Right lobe of liver (tissue), 4 donors: ENCODE measurements at regions not wholly inside any gene's neighbourhood (a gene's known extent, or its start where the extent isn't known, plus 50 kb on each side); places are given as distances from the start of the nearest gene placed in this dataset.

Experiments
- POLR2A ChIP-seq: fragments of 450-650 bp; IDR thresholded peaks from one replicate; pipeline ENCODE4 v1.6.1; 2017; ENCODE audit warnings: antibody characterized with exemption, mild to moderate bottlenecking
- TF ChIP-seq, protein P1 (sequence below), 4 donors: fragments of 200-600 bp in 3 of 4; fragments of 450-650 bp in 1 of 4; IDR thresholded peaks; one replicate each; pipeline versions ENCODE4 v1.5.1 to v1.8.0; 2016 to 2022; ENCODE audit warnings: antibody characterized with exemption in 4 of 4, mild to moderate bottlenecking in 2 of 4
- donor health status: DM: no; HTN: no; CAD: no.
- donor health status: DM: no; HTN: no; CAD: no.
- donor health status: DM: no; HTN: yes; CAD: no.

DNA sequence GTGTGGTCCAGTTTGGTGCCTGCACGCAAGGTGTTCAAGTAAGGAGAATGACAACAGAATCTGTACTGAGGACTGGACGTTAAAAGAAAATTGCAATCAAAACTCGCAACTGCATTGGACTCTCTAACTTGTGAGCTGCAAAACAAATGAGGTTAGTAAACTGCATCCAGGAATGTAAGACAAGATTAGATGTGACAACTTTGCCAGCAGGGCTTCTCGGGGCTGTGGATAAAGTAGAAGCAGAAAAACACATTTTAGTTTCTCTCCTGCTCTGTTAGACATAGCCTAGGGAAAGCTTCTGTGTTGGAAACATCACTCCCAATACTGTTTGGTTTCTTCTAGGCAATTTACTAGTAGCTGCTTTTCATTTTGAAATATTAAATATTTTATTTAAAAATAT lies 338.2 kb upstream of the NAV3 start:
- no peak for TF ChIP-seq POLR2A
- TF ChIP-seq, protein P1, sequence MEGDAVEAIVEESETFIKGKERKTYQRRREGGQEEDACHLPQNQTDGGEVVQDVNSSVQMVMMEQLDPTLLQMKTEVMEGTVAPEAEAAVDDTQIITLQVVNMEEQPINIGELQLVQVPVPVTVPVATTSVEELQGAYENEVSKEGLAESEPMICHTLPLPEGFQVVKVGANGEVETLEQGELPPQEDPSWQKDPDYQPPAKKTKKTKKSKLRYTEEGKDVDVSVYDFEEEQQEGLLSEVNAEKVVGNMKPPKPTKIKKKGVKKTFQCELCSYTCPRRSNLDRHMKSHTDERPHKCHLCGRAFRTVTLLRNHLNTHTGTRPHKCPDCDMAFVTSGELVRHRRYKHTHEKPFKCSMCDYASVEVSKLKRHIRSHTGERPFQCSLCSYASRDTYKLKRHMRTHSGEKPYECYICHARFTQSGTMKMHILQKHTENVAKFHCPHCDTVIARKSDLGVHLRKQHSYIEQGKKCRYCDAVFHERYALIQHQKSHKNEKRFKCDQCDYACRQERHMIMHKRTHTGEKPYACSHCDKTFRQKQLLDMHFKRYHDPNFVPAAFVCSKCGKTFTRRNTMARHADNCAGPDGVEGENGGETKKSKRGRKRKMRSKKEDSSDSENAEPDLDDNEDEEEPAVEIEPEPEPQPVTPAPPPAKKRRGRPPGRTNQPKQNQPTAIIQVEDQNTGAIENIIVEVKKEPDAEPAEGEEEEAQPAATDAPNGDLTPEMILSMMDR (IDR thresholded peaks at IDR 0.05): no peak
